H54 (cell line): ENCODE measurements at regions not wholly inside any gene's neighbourhood (a gene's known extent, or its start where the extent isn't known, plus 50 kb on each side); places are given as distances from the start of the nearest gene placed in this dataset.
"Not testable (repeated sequence)": the region's sequence is repeated elsewhere in the genome, so short reads cannot be mapped to it uniquely, and the experiment has no call there.

ENCODE experiments used
- DNase-seq: peaks from one replicate; pipeline ENCODE4 v3.0.0; 2011; ENCODE audit warnings: low spot score, mixed read lengths; ENCODE audit not compliant: insufficient read length
- FAIRE-seq: peaks from 3 replicates; lab custom pipeline; 2011; peaks lifted over from hg19 to GRCh38; lab: Jason Lieb, UNC
- POLR2A ChIP-seq: IDR thresholded peaks from 2 replicates; pipeline ENCODE4 v1.6.1; 2011; ENCODE audit warnings: low read depth, mild to moderate bottlenecking, low read length

GRCh38 chr11:127972816-127973215 lies 614.5 kb downstream of the ETS1 start:
- FAIRE-seq: no peak
- TF ChIP-seq POLR2A: no peak

DNA sequence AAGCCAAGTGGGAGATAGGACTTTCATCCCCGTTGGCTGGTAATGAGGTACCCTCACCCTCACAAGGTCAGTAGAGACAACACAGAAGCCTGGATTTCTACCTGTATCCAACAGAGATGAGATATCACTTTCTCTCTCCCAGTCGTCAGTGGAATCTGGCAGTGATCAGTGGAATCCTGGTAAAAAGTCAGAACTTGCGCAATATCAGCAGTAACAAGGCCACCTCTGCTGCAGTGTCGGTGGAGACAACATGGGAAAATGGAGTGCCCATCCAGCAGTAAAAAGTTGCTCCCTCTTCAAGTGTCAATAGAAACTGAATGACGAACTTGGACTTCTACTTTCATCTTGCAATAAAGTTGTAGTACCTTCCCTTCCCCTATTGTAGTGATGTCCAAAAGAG lies 615.9 kb downstream of the ETS1 start:
- TF ChIP-seq POLR2A: no peak
- FAIRE-seq: no peak
- DNase-seq: no peak

More at GRCh38 chr11:127972816-127973215, 614.5 kb downstream of the ETS1 start:
- DNase-seq: no peak

- FAIRE-seq (no peak), DNase-seq (no peak)
- TF ChIP-seq POLR2A: no peak
Observed at GRCh38 chr11:127966821-127967220, 620.5 kb downstream of the ETS1 start.

DNA sequence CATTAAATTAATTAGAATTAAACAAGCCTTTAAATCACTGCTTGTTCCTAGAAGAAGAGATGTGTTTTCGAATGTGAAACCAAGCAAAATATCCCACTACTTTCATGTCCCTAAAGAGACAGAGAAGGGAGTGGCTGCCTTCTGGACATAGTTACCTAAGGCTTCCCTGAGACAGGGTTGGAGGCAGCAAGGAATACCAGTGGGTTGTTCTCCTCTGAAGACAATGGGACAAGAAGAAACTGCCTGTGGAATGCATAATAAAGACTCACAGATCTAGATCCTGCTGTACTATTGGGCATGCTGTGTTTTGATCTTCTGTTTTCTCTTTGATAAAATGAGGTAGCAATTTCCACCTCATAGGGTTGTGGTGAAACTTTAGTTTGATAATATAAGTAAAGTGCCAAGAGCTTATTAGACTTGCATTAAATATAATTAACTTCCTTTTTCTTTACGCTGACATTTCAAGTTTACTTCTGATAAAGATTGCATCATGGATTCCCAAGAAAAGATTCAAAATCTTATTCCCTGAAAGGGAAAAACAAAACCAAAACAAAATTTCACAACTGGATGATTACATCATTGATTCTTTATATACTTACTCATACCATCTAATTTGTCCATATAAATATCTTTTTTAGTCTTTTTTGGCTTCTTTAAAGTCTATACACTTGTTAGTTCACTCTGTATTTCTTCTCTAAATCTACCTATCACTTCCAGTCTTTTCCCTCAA lies 621.3 kb downstream of the ETS1 start:
- no peak for TF ChIP-seq POLR2A
- DNase-seq: no peak
- FAIRE-seq: no peak

GRCh38 chr11:127962416-127962815 lies 624.9 kb downstream of the ETS1 start:
- FAIRE-seq (no peak), DNase-seq (no peak)
- no peak for TF ChIP-seq POLR2A

- no peak for DNase-seq
- FAIRE-seq: no peak
- no peak for TF ChIP-seq POLR2A
Observed at GRCh38 chr11:127950162-127950561, 637.2 kb downstream of the ETS1 start.

DNA sequence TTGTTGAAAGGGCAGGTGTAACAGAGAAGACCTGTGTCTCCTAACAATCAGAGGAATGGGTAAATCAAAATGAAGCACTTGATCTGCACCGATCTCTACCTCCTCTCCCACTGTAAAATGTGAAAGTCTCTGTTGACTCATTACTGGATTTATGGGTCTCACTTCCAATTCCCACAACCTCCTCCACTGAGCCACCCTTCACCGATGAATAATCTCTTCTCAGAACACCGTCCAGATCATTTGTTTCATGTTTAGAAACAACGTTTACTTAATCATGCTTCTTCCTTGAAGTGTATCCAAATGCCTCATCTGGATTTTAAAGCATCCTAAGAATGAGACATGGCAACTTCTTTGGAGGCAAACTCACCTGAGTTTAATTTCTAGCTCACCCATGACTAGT lies 643.6 kb downstream of the ETS1 start:
- FAIRE-seq (no peak), DNase-seq (no peak)
- no peak for TF ChIP-seq POLR2A

- DNase-seq (no peak), FAIRE-seq (no peak)
- TF ChIP-seq POLR2A: no peak
Observed at GRCh38 chr11:127943152-127943551, 644.2 kb downstream of the ETS1 start.

DNA sequence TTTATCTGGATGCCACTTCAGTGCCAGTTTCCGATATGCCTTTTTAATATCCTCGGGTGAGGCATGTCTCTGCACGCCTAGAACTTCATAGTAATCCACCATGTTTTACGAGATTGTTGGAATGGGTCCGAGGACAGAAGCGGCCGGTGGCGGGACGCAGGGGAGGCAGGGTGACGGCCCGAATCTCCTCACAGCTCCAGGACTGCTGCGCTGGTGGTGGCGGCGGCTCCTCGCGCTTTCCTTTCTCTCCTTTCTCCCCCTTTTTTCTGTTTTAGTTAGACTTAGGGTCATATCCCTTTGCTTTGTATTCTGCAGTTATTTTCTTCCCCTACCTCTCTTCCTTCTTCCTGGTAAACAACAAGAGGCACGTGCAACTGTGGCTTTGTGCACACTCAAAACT lies 645.8 kb downstream of the ETS1 start:
- FAIRE-seq, DNase-seq: not testable (repeated sequence)

GRCh38 chr11:127939000-127939399 lies 648.4 kb downstream of the ETS1 start:
- FAIRE-seq (no peak), DNase-seq (no peak)
- no peak for TF ChIP-seq POLR2A

DNA sequence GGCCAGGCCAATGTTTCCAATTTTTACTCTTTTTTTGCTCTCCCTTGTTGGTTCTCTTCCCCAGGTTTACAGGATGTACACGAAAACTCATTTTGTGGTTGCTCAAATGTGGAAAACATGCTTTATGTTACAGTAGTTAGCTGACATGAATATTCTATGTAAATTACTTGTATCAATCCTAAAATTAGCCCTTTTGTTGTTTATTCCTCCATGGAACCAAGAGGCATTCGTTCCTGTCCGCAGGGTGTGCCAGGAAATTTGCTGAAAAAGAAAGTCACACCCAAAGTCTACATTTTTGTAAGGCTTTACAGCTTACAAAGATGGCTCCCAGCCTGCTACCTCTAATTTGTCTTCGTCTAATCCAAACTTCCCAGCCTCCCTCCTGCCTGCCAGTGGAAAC lies 652.3 kb downstream of the ETS1 start:
- DNase-seq: no peak
- FAIRE-seq: no peak
- TF ChIP-seq POLR2A: no peak

GRCh38 chr11:127933961-127934360 lies 653.4 kb downstream of the ETS1 start:
- FAIRE-seq, DNase-seq: not testable (repeated sequence)

GRCh38 chr11:127931803-127932202 lies 655.6 kb downstream of the ETS1 start:
- DNase-seq (no peak), FAIRE-seq (no peak)
- no peak for TF ChIP-seq POLR2A

DNA sequence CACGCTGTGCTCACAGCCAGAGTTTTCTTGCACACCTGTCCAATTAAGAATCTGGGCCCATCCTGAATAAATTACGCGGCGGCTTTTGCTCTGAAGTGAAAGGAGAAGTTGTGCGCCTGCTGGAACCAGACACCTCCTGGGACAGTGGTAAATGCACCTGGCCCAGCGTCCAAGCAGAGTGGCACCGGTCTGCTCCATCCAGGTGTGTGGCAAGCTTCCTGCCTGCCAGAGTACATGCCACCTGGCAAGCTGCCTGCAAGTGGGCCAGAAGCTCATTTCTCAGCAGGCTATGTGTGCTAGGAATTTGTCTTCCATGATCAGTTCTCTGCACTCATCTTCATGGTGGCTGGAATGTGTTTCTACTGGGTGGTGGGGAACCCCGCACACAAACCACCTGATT lies 660.6 kb downstream of the ETS1 start:
- no peak for TF ChIP-seq POLR2A
- FAIRE-seq (no peak), DNase-seq (no peak)

DNA sequence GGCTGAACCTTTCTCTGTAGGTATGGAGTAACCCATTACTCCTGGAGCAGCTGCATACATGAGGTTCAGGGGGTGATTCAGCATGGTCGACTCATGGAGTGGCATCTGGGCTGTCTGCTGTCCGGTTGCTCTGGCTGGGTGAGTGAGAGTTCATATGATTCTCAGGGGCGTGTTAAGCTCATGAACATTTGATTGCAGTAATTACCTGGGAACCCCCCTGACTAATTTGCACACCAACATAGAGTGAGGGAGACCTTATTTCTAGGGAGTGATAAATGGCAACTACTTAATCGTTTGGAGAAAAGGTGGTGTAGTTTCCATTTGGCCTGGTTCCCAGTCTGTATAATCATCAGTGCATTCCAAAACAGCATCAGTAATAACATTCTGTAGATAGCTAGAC lies 661.9 kb downstream of the ETS1 start:
- no peak for TF ChIP-seq POLR2A
- FAIRE-seq: no peak

More for the DNA sequence above, 661.9 kb downstream of the ETS1 start:
- DNase-seq: no peak
